Karpas-422 (cell line): ENCODE measurements at regions not wholly inside any gene's neighbourhood (a gene's known extent, or its start where the extent isn't known, plus 50 kb on each side); places are given as distances from the start of the nearest gene placed in this dataset.
"Not testable (repeated sequence)": the region's sequence is repeated elsewhere in the genome, so short reads cannot be mapped to it uniquely, and the experiment has no call there.

Experiments used
- DNase-seq: peaks from one replicate; pipeline ENCODE4 v3.0.0-alpha.2; 2015
- H2AFZ ChIP-seq: fragments of 200-600 bp; sonication (generic); 2 replicates; pipeline ENCODE4 v1.6.1; 2014; ENCODE audit warnings: antibody characterized with exemption, low read length, mixed read lengths
- H3K27ac ChIP-seq: fragments of 200-600 bp; sonication (generic); 2 replicates; pipeline ENCODE4 v1.5.1; 2014; ENCODE audit warnings: mild to moderate bottlenecking, low read length, moderate library complexity
- H3K27me3 ChIP-seq: fragments of 200-600 bp; sonication (generic); 2 replicates; pipeline ENCODE4 v1.6.1; 2014; ENCODE audit warnings: low read length, mixed read lengths
- H3K36me3 ChIP-seq: fragments of 200-600 bp; sonication (generic); 2 replicates; pipeline ENCODE4 v1.6.1; 2014; ENCODE audit warnings: low read length, mixed read lengths; ENCODE audit not compliant: insufficient read depth
- H3K4me1 ChIP-seq: fragments of 200-600 bp; sonication (generic); 2 replicates; pipeline ENCODE4 v1.6.1; 2014; ENCODE audit warnings: mild to moderate bottlenecking, low read length, mixed read lengths
- H3K4me2 ChIP-seq: fragments of 200-600 bp; sonication (generic); 2 replicates; pipeline ENCODE4 v1.6.1; 2014; ENCODE audit warnings: low read length, low read depth, mild to moderate bottlenecking; ENCODE audit not compliant: poor library complexity, severe bottlenecking
- H3K4me3 ChIP-seq: fragments of 200-600 bp; sonication (generic); 2 replicates; pipeline ENCODE4 v1.5.1; 2014; ENCODE audit warnings: mild to moderate bottlenecking, antibody characterized with exemption, low read length, mixed read lengths
- H3K79me2 ChIP-seq: fragments of 200-600 bp; sonication (generic); 2 replicates; pipeline ENCODE4 v1.6.1; 2014; ENCODE audit warnings: mild to moderate bottlenecking, low read length, mixed read lengths
- H3K9ac ChIP-seq: fragments of 200-600 bp; sonication (generic); 2 replicates; pipeline ENCODE4 v1.6.0; 2014; ENCODE audit warnings: low read length
- H3K9me2 ChIP-seq: fragments of 200-600 bp; sonication (generic), shearing (Covaris generic); replicated peaks from 2 replicates; pipeline ENCODE4 v1.6.0; 2014; ENCODE audit warnings: mild to moderate bottlenecking, low read length, moderate library complexity; ENCODE audit not compliant: insufficient read depth
- H3K9me3 ChIP-seq: fragments of 300-700, 200-600 bp; sonication (generic); 2 replicates; pipeline ENCODE4 v1.6.1; 2014; ENCODE audit warnings: low read length, mixed read lengths
- H4K20me1 ChIP-seq: fragments of 200-600 bp; sonication (generic); 2 replicates; pipeline ENCODE4 v1.6.1; 2014; ENCODE audit warnings: mild to moderate bottlenecking, antibody characterized with exemption, low read length, low read depth; ENCODE audit not compliant: insufficient read depth

GRCh38 chr1:238727670-238728069 lies 658.7 kb upstream of the CHRM3 start:
- no peaks in the 10 kb centered on the region for H3K4me1 ChIP-seq
- H3K36me3 ChIP-seq, result no peaks in the 10 kb centered on the region
- no peaks in the 10 kb centered on the region for H4K20me1 ChIP-seq

GRCh38 chr1:238722812-238723211 lies 663.6 kb upstream of the CHRM3 start:
- H3K9me2 ChIP-seq, result no peaks in the 10 kb centered on the region
- H4K20me1 ChIP-seq, result no peaks in the 10 kb centered on the region
- no peaks in the 10 kb centered on the region for H3K79me2 ChIP-seq
- H3K4me2 ChIP-seq, result no peak overlapping the region
- H3K9ac ChIP-seq, result no peak overlapping the region
- no peaks in the 10 kb centered on the region for H3K4me1 ChIP-seq
- H3K36me3 ChIP-seq, result no peaks in the 10 kb centered on the region
- peaks cover 36% of the 10 kb centered on the region for H3K9me3 ChIP-seq
- no peak overlapping the region for H2AFZ ChIP-seq
- no peaks in the 10 kb centered on the region for H3K27me3 ChIP-seq
- H3K27ac ChIP-seq, result no peak overlapping the region
- DNase-seq, result no peak
- H3K4me3 ChIP-seq, result no peak overlapping the region

More at GRCh38 chr1:238727670-238728069, 658.7 kb upstream of the CHRM3 start:
- H3K4me3 ChIP-seq, result no peak overlapping the region
- no peak overlapping the region for H3K27ac ChIP-seq
- no peaks in the 10 kb centered on the region for H3K79me2 ChIP-seq
- H3K9ac ChIP-seq, result no peak overlapping the region
- H3K4me2 ChIP-seq, result no peak overlapping the region
- H3K27me3 ChIP-seq, result no peaks in the 10 kb centered on the region
- no peak for DNase-seq
- H3K9me3 ChIP-seq, result peaks cover 32% of the 10 kb centered on the region
- no peak overlapping the region for H2AFZ ChIP-seq
- no peaks in the 10 kb centered on the region for H3K9me2 ChIP-seq

GRCh38 chr1:238710697-238711096 lies 675.7 kb upstream of the CHRM3 start:
- no peak overlapping the region for H2AFZ ChIP-seq
- H3K27me3 ChIP-seq, result no peaks in the 10 kb centered on the region
- H3K36me3 ChIP-seq, result no peaks in the 10 kb centered on the region
- H3K9me3 ChIP-seq, result peaks cover 37% of the 10 kb centered on the region
- H3K9me2 ChIP-seq, result no peaks in the 10 kb centered on the region
- H3K4me1 ChIP-seq, result no peaks in the 10 kb centered on the region
- H3K27ac ChIP-seq, result no peak overlapping the region
- no peak overlapping the region for H3K9ac ChIP-seq
- H3K4me2 ChIP-seq, result no peak overlapping the region
- no peaks in the 10 kb centered on the region for H4K20me1 ChIP-seq
- no peaks in the 10 kb centered on the region for H3K79me2 ChIP-seq
- no peak overlapping the region for H3K4me3 ChIP-seq
- no peak for DNase-seq

GRCh38 chr1:238701024-238701423 lies 685.3 kb upstream of the CHRM3 start:
- Histone ChIP-seq H3K79me2 (no peaks in the 10 kb centered on the region), H3K4me1 (no peaks in the 10 kb centered on the region), H2AFZ (no peak overlapping the region), H3K27ac (no peak overlapping the region), H3K9ac (no peak overlapping the region), H3K9me2 (no peaks in the 10 kb centered on the region), H3K36me3 (no peaks in the 10 kb centered on the region), H3K9me3 (peaks cover 11% of the 10 kb centered on the region), H3K4me3 (no peak overlapping the region), H3K27me3 (no peaks in the 10 kb centered on the region), H4K20me1 (no peaks in the 10 kb centered on the region), H3K4me2 (no peak overlapping the region)
- DNase-seq, result no peak

GRCh38 chr1:238690415-238690814 lies 696.0 kb upstream of the CHRM3 start:
- Histone ChIP-seq H3K36me3 (no peaks in the 10 kb centered on the region), H3K9ac (no peak overlapping the region), H3K27ac (no peak overlapping the region), H2AFZ (no peak overlapping the region), H3K27me3 (no peaks in the 10 kb centered on the region), H3K4me1 (no peaks in the 10 kb centered on the region), H3K4me3 (no peak overlapping the region), H3K9me2 (no peaks in the 10 kb centered on the region), H3K9me3 (peaks cover 18% of the 10 kb centered on the region), H3K4me2 (no peak overlapping the region), H3K79me2 (no peaks in the 10 kb centered on the region), H4K20me1 (no peaks in the 10 kb centered on the region)
- DNase-seq, result no peak

- H3K79me2 ChIP-seq, H4K20me1 ChIP-seq, H3K4me2 ChIP-seq, H3K36me3 ChIP-seq, H3K27me3 ChIP-seq, H3K9me2 ChIP-seq, H3K4me1 ChIP-seq, H3K27ac ChIP-seq, H2AFZ ChIP-seq, H3K9ac ChIP-seq, DNase-seq, H3K4me3 ChIP-seq: not testable (repeated sequence)
- peaks cover 14% of the 10 kb centered on the region; the same call in 1 of the 2 replicates for H3K9me3 ChIP-seq
These were observed 701.8 kb upstream of the CHRM3 start for GRCh38 chr1:238684576-238684975.

GRCh38 chr1:238681451-238681850 lies 704.9 kb upstream of the CHRM3 start:
- no peak overlapping the region for H3K4me2 ChIP-seq
- H3K36me3 ChIP-seq, result no peaks in the 10 kb centered on the region
- no peaks in the 10 kb centered on the region for H3K9me2 ChIP-seq
- no peaks in the 10 kb centered on the region for H4K20me1 ChIP-seq
- peaks cover 16% of the 10 kb centered on the region for H3K9me3 ChIP-seq
- H3K27me3 ChIP-seq, result no peaks in the 10 kb centered on the region
- no peak overlapping the region for H3K9ac ChIP-seq
- DNase-seq, result no peak
- no peak overlapping the region for H3K27ac ChIP-seq
- no peaks in the 10 kb centered on the region for H3K79me2 ChIP-seq
- H3K4me3 ChIP-seq, result no peak overlapping the region
- no peaks in the 10 kb centered on the region for H3K4me1 ChIP-seq
- H2AFZ ChIP-seq, result no peak overlapping the region

- Histone ChIP-seq H3K79me2 (no peaks in the 10 kb centered on the region), H3K9me3 (peaks cover 12% of the 10 kb centered on the region), H3K4me2 (no peak overlapping the region), H2AFZ (no peak overlapping the region), H3K36me3 (no peaks in the 10 kb centered on the region), H3K9me2 (no peaks in the 10 kb centered on the region), H3K4me1 (no peaks in the 10 kb centered on the region), H3K27me3 (no peaks in the 10 kb centered on the region), H3K4me3 (no peak overlapping the region), H3K9ac (no peak overlapping the region), H3K27ac (no peak overlapping the region), H4K20me1 (no peaks in the 10 kb centered on the region)
- DNase-seq, result no peak
These were observed 705.3 kb upstream of the CHRM3 start for GRCh38 chr1:238681021-238681420.

- Histone ChIP-seq H3K79me2 (no peaks in the 10 kb centered on the region), H2AFZ (no peak overlapping the region), H3K4me3 (no peak overlapping the region), H3K9ac (no peak overlapping the region), H3K4me2 (no peak overlapping the region), H3K4me1 (no peaks in the 10 kb centered on the region), H3K36me3 (no peaks in the 10 kb centered on the region), H3K9me2 (no peaks in the 10 kb centered on the region), H3K27me3 (no peaks in the 10 kb centered on the region), H3K9me3 (peaks cover 10% of the 10 kb centered on the region), H4K20me1 (no peaks in the 10 kb centered on the region), H3K27ac (no peak overlapping the region)
- no peak for DNase-seq
These were observed 708.8 kb upstream of the CHRM3 start for GRCh38 chr1:238677567-238677966.
